ENCODE measurements at regions not wholly inside any gene's neighbourhood (a gene's known extent, or its start where the extent isn't known, plus 50 kb on each side); places are given as distances from the start of the nearest gene placed in this dataset.

DNA sequence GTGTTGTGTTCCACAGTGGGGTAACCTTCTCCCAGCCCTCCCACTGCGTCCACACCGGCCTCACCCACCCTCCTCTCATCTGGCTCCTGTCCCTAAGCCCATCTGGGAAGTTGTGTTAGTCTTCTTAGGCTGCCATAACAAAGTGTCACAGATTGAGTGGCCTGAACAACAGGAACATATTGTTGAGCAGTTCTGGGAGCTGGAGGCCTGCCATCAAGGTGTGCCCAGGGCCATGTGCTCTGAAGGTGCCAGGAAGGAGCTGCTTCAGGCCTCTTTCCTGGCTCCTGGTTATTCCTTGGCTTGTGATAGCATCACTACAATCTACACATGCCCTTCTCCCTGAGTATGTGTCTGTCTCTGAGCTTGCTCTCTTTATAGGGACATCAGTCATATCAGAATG is 327.6 kb upstream of the COBL start (continued):
- TF ChIP-seq CHD7 (IDR thresholded peaks at IDR 0.05; ENCODE audit: insufficient replicate concordance, low read length) (no peak), TEAD4 (IDR thresholded peaks at IDR 0.05; ENCODE audit: low read depth, low read length) (no peak)

Measured in H1 (cell line).